ENCODE measurements at regions not wholly inside any gene's neighbourhood (a gene's known extent, or its start where the extent isn't known, plus 50 kb on each side); places are given as distances from the start of the nearest gene placed in this dataset.

DNA sequence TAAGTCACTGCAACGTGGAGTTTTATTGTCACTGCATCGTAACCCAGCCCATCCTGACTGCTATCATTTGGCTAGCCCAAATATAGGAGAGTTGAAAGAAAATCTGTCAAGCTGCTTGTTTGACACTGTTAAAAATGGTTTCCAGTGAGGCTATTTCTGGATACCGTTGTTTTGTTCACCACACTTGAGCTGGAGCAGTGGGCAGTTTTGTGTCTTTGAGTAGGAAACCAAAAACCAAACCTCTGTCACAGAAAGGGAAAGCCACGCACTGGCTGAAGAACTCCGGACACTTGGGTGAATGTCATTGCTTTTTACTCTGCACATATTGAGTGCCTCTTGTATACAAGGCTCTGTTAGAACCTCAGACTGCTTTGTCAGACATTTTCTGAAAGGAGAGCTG is 446.4 kb upstream of the CFAP20DC start:
- TF ChIP-seq CBX8 (IDR thresholded peaks at IDR 0.05), result no peak
- TF ChIP-seq, protein P1, sequence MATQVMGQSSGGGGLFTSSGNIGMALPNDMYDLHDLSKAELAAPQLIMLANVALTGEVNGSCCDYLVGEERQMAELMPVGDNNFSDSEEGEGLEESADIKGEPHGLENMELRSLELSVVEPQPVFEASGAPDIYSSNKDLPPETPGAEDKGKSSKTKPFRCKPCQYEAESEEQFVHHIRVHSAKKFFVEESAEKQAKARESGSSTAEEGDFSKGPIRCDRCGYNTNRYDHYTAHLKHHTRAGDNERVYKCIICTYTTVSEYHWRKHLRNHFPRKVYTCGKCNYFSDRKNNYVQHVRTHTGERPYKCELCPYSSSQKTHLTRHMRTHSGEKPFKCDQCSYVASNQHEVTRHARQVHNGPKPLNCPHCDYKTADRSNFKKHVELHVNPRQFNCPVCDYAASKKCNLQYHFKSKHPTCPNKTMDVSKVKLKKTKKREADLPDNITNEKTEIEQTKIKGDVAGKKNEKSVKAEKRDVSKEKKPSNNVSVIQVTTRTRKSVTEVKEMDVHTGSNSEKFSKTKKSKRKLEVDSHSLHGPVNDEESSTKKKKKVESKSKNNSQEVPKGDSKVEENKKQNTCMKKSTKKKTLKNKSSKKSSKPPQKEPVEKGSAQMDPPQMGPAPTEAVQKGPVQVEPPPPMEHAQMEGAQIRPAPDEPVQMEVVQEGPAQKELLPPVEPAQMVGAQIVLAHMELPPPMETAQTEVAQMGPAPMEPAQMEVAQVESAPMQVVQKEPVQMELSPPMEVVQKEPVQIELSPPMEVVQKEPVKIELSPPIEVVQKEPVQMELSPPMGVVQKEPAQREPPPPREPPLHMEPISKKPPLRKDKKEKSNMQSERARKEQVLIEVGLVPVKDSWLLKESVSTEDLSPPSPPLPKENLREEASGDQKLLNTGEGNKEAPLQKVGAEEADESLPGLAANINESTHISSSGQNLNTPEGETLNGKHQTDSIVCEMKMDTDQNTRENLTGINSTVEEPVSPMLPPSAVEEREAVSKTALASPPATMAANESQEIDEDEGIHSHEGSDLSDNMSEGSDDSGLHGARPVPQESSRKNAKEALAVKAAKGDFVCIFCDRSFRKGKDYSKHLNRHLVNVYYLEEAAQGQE (IDR thresholded peaks at IDR 0.05), result no peak
- TF ChIP-seq, protein P2, sequence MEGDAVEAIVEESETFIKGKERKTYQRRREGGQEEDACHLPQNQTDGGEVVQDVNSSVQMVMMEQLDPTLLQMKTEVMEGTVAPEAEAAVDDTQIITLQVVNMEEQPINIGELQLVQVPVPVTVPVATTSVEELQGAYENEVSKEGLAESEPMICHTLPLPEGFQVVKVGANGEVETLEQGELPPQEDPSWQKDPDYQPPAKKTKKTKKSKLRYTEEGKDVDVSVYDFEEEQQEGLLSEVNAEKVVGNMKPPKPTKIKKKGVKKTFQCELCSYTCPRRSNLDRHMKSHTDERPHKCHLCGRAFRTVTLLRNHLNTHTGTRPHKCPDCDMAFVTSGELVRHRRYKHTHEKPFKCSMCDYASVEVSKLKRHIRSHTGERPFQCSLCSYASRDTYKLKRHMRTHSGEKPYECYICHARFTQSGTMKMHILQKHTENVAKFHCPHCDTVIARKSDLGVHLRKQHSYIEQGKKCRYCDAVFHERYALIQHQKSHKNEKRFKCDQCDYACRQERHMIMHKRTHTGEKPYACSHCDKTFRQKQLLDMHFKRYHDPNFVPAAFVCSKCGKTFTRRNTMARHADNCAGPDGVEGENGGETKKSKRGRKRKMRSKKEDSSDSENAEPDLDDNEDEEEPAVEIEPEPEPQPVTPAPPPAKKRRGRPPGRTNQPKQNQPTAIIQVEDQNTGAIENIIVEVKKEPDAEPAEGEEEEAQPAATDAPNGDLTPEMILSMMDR (IDR thresholded peaks at IDR 0.05), result no peak
- no peak for TF ChIP-seq POLR2A (IDR thresholded peaks at IDR 0.05; ENCODE audit: low read length)
- TF ChIP-seq EP300 (IDR thresholded peaks at IDR 0.05), result no peak
